Progenitor cell of endocrine pancreas (in vitro differentiated cells): ENCODE measurements at regions not wholly inside any gene's neighbourhood (a gene's known extent, or its start where the extent isn't known, plus 50 kb on each side); places are given as distances from the start of the nearest gene placed in this dataset.
A peak's percentile ranks its signal among the peaks of the same experiment; 100 is the strongest.

ENCODE experiments used
- DNase-seq: peaks from one replicate; pipeline ENCODE4 v3.0.0; 2021; ENCODE audit warnings: low spot score; ENCODE audit not compliant: unreplicated experiment
- H3K27ac Mint-ChIP-seq: 2 replicates; pipeline ENCODE4 v1.8.0; 2021; ENCODE audit warnings: mild to moderate bottlenecking, moderate library complexity, mixed read lengths
- H3K27me3 Mint-ChIP-seq: 2 replicates; pipeline ENCODE4 v1.8.0; 2021; ENCODE audit warnings: mixed read lengths
- H3K36me3 Mint-ChIP-seq: 2 replicates; pipeline ENCODE4 v1.8.0; 2022; ENCODE audit warnings: mixed read lengths; ENCODE audit not compliant: insufficient read depth
- H3K4me1 Mint-ChIP-seq: 2 replicates; pipeline ENCODE4 v1.8.0; 2021; ENCODE audit warnings: low read depth, mixed read lengths
- H3K4me3 Mint-ChIP-seq: 2 replicates; pipeline ENCODE4 v1.8.0; 2021; ENCODE audit warnings: low read depth, mild to moderate bottlenecking, moderate library complexity, mixed read lengths
- H3K9me3 Mint-ChIP-seq: 2 replicates; pipeline ENCODE4 v1.8.0; 2021; ENCODE audit warnings: low read depth, mixed read lengths
- CTCF ChIP-seq: fragments of 200-600 bp; sonication (generic); IDR thresholded peaks from one replicate; pipeline ENCODE4 v1.5.0; 2021; ENCODE audit warnings: antibody characterized with exemption, mild to moderate bottlenecking; ENCODE audit not compliant: unreplicated experiment

GRCh38 chr10:83961620-83962019, 177.7 kb upstream of the GHITM start:
- no peak for DNase-seq
- Mint-ChIP-seq H3K36me3 (no peaks in the 10 kb centered on the region), H3K9me3 (no peaks in the 10 kb centered on the region), H3K27me3 (no peaks in the 10 kb centered on the region), H3K4me1 (peaks cover 2% of the 10 kb centered on the region), H3K27ac (no peak overlapping the region), H3K4me3 (no peak overlapping the region)
- no peak for TF ChIP-seq CTCF

GRCh38 chr10:83963446-83963845, 175.9 kb upstream of the GHITM start:
- Mint-ChIP-seq H3K4me3 (no peak overlapping the region), H3K9me3 (no peaks in the 10 kb centered on the region), H3K36me3 (no peaks in the 10 kb centered on the region), H3K27me3 (no peaks in the 10 kb centered on the region), H3K27ac (no peak overlapping the region), H3K4me1 (no peaks in the 10 kb centered on the region)
- no peak for TF ChIP-seq CTCF
- DNase-seq, result no peak

- Mint-ChIP-seq H3K9me3 (no peaks in the 10 kb centered on the region), H3K27me3 (no peaks in the 10 kb centered on the region), H3K4me1 (no peaks in the 10 kb centered on the region), H3K4me3 (no peak overlapping the region), H3K36me3 (no peaks in the 10 kb centered on the region), H3K27ac (no peak overlapping the region)
- TF ChIP-seq CTCF, result no peak
- no peak for DNase-seq
Observed at GRCh38 chr10:83965473-83965872, 173.8 kb upstream of the GHITM start.

- DNase-seq, result no peak
- H3K4me3 Mint-ChIP-seq, result no peak overlapping the region
- no peaks in the 10 kb centered on the region for H3K9me3 Mint-ChIP-seq
- no peaks in the 10 kb centered on the region for H3K4me1 Mint-ChIP-seq
- H3K36me3 Mint-ChIP-seq, result no peaks in the 10 kb centered on the region
- H3K27me3 Mint-ChIP-seq, result no peaks in the 10 kb centered on the region
- H3K27ac Mint-ChIP-seq, result no peak overlapping the region
- TF ChIP-seq CTCF, result no peak
Observed at GRCh38 chr10:83968052-83968451, 171.3 kb upstream of the GHITM start.

- Mint-ChIP-seq H3K36me3 (no peaks in the 10 kb centered on the region), H3K27me3 (no peaks in the 10 kb centered on the region), H3K4me1 (peaks cover 23% of the 10 kb centered on the region), H3K4me3 (no peak overlapping the region), H3K9me3 (no peaks in the 10 kb centered on the region), H3K27ac (no peak overlapping the region)
- peak; percentile 14 for TF ChIP-seq CTCF
- DNase-seq, result no peak
Observed at GRCh38 chr10:83978681-83979383, 160.5 kb upstream of the GHITM start.
